ENCODE measurements at regions not wholly inside any gene's neighbourhood (a gene's known extent, or its start where the extent isn't known, plus 50 kb on each side); places are given as distances from the start of the nearest gene placed in this dataset.

- Histone ChIP-seq H3K4me3 (no peak overlapping the region), H3K9me3 (peaks cover 3 to 7% of the 10 kb centered on the region in 2 donors), H3K36me3 (no peaks in the 10 kb centered on the region), H3K27ac (no peak overlapping the region), H3K4me1 (no peaks in the 10 kb centered on the region), H3K27me3 (no peaks in the 10 kb centered on the region)
- intact Hi-C loops (cut with DNase I; ENCODE audit: low total_unique reads): no loop called here
- no peak for TF ChIP-seq POLR2A (IDR thresholded peaks at IDR 0.05)
- TF ChIP-seq CTCF (IDR thresholded peaks at IDR 0.05): no peak
- no peak for TF ChIP-seq POLR2AphosphoS5 (IDR thresholded peaks at IDR 0.05)
- DNase-seq (ENCODE audit: low spot score in 2 of 2): no peak
Measured at GRCh38 chr5:159601216-159601615, 270.9 kb upstream of the IL12B start.

GRCh38 chr5:159602434-159602833, 272.1 kb upstream of the IL12B start:
- intact Hi-C loops (cut with DNase I; ENCODE audit: low total_unique reads): no loop called here
- TF ChIP-seq POLR2A (IDR thresholded peaks at IDR 0.05): no peak
- no peak for TF ChIP-seq CTCF (IDR thresholded peaks at IDR 0.05)
- no peak for TF ChIP-seq POLR2AphosphoS5 (IDR thresholded peaks at IDR 0.05)

GRCh38 chr5:159605585-159605984, 275.3 kb upstream of the IL12B start:
- Histone ChIP-seq H3K9me3 (no peaks in the 10 kb centered on the region), H3K27me3 (no peaks in the 10 kb centered on the region), H3K4me3 (no peak overlapping the region), H3K4me1 (no peaks in the 10 kb centered on the region), H3K36me3 (no peaks in the 10 kb centered on the region), H3K27ac (no peak overlapping the region)
- no peak for TF ChIP-seq POLR2A (IDR thresholded peaks at IDR 0.05)
- TF ChIP-seq POLR2AphosphoS5 (IDR thresholded peaks at IDR 0.05): no peak
- no peak for TF ChIP-seq CTCF (IDR thresholded peaks at IDR 0.05)
- DNase-seq (ENCODE audit: low spot score in 2 of 2): no peak
- intact Hi-C loops (cut with DNase I; ENCODE audit: low total_unique reads): no loop called here

More at GRCh38 chr5:159602434-159602833, 272.1 kb upstream of the IL12B start:
- DNase-seq (ENCODE audit: low spot score in 2 of 2): no peak
- Histone ChIP-seq H3K4me3 (no peak overlapping the region), H3K9me3 (peaks cover 3 to 7% of the 10 kb centered on the region in 2 donors), H3K36me3 (no peaks in the 10 kb centered on the region), H3K27me3 (no peaks in the 10 kb centered on the region), H3K27ac (no peak overlapping the region), H3K4me1 (no peaks in the 10 kb centered on the region)

- H3K27ac ChIP-seq: no peak overlapping the region
- no peak overlapping the region for H3K4me3 ChIP-seq
- H3K9me3 ChIP-seq: no peaks in the 10 kb centered on the region
- intact Hi-C loops (cut with DNase I; ENCODE audit: low total_unique reads): no loop called here
- TF ChIP-seq POLR2A (IDR thresholded peaks at IDR 0.05) (no peak), CTCF (IDR thresholded peaks at IDR 0.05) (no peak), POLR2AphosphoS5 (IDR thresholded peaks at IDR 0.05) (no peak)
- no peaks in the 10 kb centered on the region for H3K36me3 ChIP-seq
- no peak for DNase-seq (ENCODE audit: low spot score in 2 of 2)
- H3K4me1 ChIP-seq: no peaks in the 10 kb centered on the region
- no peaks in the 10 kb centered on the region for H3K27me3 ChIP-seq
Measured at GRCh38 chr5:159609359-159609758, 279.1 kb upstream of the IL12B start.

- no peak for TF ChIP-seq CTCF (IDR thresholded peaks at IDR 0.05)
- no peak for TF ChIP-seq POLR2A (IDR thresholded peaks at IDR 0.05)
- TF ChIP-seq POLR2AphosphoS5 (IDR thresholded peaks at IDR 0.05): no peak
- DNase-seq (ENCODE audit: low spot score in 2 of 2): no peak
- H3K9me3 ChIP-seq: no peaks in the 10 kb centered on the region
- H3K27ac ChIP-seq: no peak overlapping the region
- intact Hi-C loops (cut with DNase I; ENCODE audit: low total_unique reads): no loop called here
- no peaks in the 10 kb centered on the region for H3K27me3 ChIP-seq
- no peaks in the 10 kb centered on the region for H3K4me1 ChIP-seq
- no peaks in the 10 kb centered on the region for H3K36me3 ChIP-seq
- no peak overlapping the region for H3K4me3 ChIP-seq
Measured at GRCh38 chr5:159610966-159611579, 280.8 kb upstream of the IL12B start.

All from breast epithelium (tissue), 4 donors.